K562 (cell line): ENCODE measurements at regions not wholly inside any gene's neighbourhood (a gene's known extent, or its start where the extent isn't known, plus 50 kb on each side); places are given as distances from the start of the nearest gene placed in this dataset.

Source experiments
- ATAC-seq: fragments of 200-7000 bp; cut with Tn5 transposase; 3 replicates; pipeline ENCODE4 v1.9.1; 2020; ENCODE audit warnings: moderate library complexity
- BruUV-seq: library from RNA; stranded (reverse); fragments of 400-500 nt; replicated peaks from 2 replicates; lab custom pipeline; 2021; lab: Mats Ljungman, UMichigan
- CTCF ChIA-PET: fragments of 300-600 bp; formaldehyde crosslinking; extraction: SDS; loops from one replicate; lab custom pipeline; 2021; ENCODE audit warnings: low intra/inter-chr PET ratio; lab: Yijun Ruan, JAX
- POLR2A ChIA-PET: fragments of 300-600, 350-650 bp; sonication (Branson Sonifier 250); formaldehyde crosslinking; extraction: SDS; loops from one replicate; lab custom pipeline; 2021; ENCODE audit warnings: antibody characterized with exemption, inconsistent platforms; lab: Yijun Ruan, JAX
- DNase-seq, 4 experiments: peaks; one replicate each; pipeline versions ENCODE4 v3.0.0 to v3.0.0-alpha.2; 2011 to 2018; ENCODE audit warnings: low spot score in 3 of 4, mixed read lengths in 3 of 4; ENCODE audit errors: extremely low read depth in 1 of 4
- FAIRE-seq: peaks from 2 replicates; lab custom pipeline; 2011; peaks lifted over from hg19 to GRCh38; lab: Jason Lieb, UNC
- H2AFZ ChIP-seq: 2 replicates; pipeline ENCODE4 v1.6.0; 2011; ENCODE audit warnings: low read depth, low read length, control low read depth, inconsistent platforms
- H3K27ac ChIP-seq: fragments of 200-600 bp; 3 replicates; pipeline ENCODE4 v1.8.0; 2011; ENCODE audit warnings: low read depth, mild to moderate bottlenecking, control low read depth, inconsistent platforms, low read length, moderate library complexity, mixed read lengths; ENCODE audit errors: extremely low read depth
- H3K27me3 ChIP-seq, 2 experiments: fragments of 300-600 bp in 1 of 2; 2 replicates in 1 of 2; 3 replicates in 1 of 2; pipeline versions ENCODE4 v1.6.0 to v1.8.0; 2011; ENCODE audit warnings: inconsistent platforms in 2 of 2, low read length in 2 of 2, mild to moderate bottlenecking in 1 of 2, mixed read lengths in 1 of 2, moderate library complexity in 1 of 2; ENCODE audit not compliant: control insufficient read depth in 2 of 2, insufficient read depth in 2 of 2
- H3K36me3 ChIP-seq: fragments of 300-600 bp; 3 replicates; pipeline ENCODE4 v1.8.0; 2011; ENCODE audit warnings: mild to moderate bottlenecking, low read length, inconsistent platforms; ENCODE audit not compliant: control insufficient read depth, insufficient read depth
- H3K4me1 ChIP-seq, 2 experiments: fragments of 200-600 bp in 1 of 2; replicated peaks in 1 of 2; 2 replicates in 1 of 2; 3 replicates in 1 of 2; pipeline versions ENCODE4 v1.5.1 to v1.8.0; 2011; ENCODE audit warnings: inconsistent platforms in 2 of 2, low read length in 2 of 2, mild to moderate bottlenecking in 1 of 2, mixed read lengths in 1 of 2, moderate library complexity in 1 of 2; ENCODE audit not compliant: control insufficient read depth in 2 of 2, insufficient read depth in 2 of 2
- H3K4me2 ChIP-seq: 2 replicates; pipeline ENCODE4 v1.6.1; 2011; ENCODE audit warnings: low read length, control low read depth, inconsistent platforms, mixed read lengths; ENCODE audit not compliant: insufficient read depth
- H3K4me3 ChIP-seq: fragments of 200-600 bp; sonication (generic), shearing (Covaris generic); 2 replicates; pipeline ENCODE4 v1.5.1; 2016; ENCODE audit warnings: control low read depth, inconsistent platforms
- H3K79me2 ChIP-seq: fragments of 200-600 bp; 3 replicates; pipeline ENCODE4 v1.8.0; 2011; ENCODE audit warnings: low read length, inconsistent platforms; ENCODE audit not compliant: control insufficient read depth, insufficient read depth
- H3K9ac ChIP-seq, 2 experiments: 2 replicates each; pipeline versions ENCODE4 v1.6.0 to v1.6.1; 2011; ENCODE audit warnings: low read depth in 2 of 2, low read length in 2 of 2, control low read depth in 1 of 2, inconsistent platforms in 1 of 2, mild to moderate bottlenecking in 1 of 2, mixed read lengths in 1 of 2; ENCODE audit not compliant: insufficient read depth in 1 of 2
- H3K9me1 ChIP-seq: one replicate; pipeline ENCODE4 v1.6.0; 2011; ENCODE audit warnings: inconsistent platforms, mild to moderate bottlenecking, low read length, moderate library complexity; ENCODE audit not compliant: control insufficient read depth, insufficient read depth
- H3K9me3 ChIP-seq: replicated peaks from 2 replicates; pipeline ENCODE4 v1.5.1; 2011; ENCODE audit warnings: low read depth, low read length, inconsistent platforms; ENCODE audit not compliant: control insufficient read depth, insufficient read depth
- H4K20me1 ChIP-seq: replicated peaks from 2 replicates; pipeline ENCODE4 v1.6.1; 2011; ENCODE audit warnings: low read length, inconsistent platforms, mixed read lengths; ENCODE audit not compliant: control insufficient read depth, insufficient read depth
- BCOR ChIP-seq: fragments of 450-650 bp; IDR thresholded peaks from 2 replicates; pipeline ENCODE4 v1.6.1; 2016
- DDX20 ChIP-seq: fragments of 450-650 bp; IDR thresholded peaks from 2 replicates; pipeline ENCODE4 v1.6.1; 2016; ENCODE audit warnings: missing genetic modification characterization, low read depth, mild to moderate bottlenecking, missing compliant biosample characterization, moderate library complexity
- KLF16 ChIP-seq: IDR thresholded peaks from 2 replicates; pipeline ENCODE4 v1.6.1; 2016; ENCODE audit warnings: antibody characterized with exemption
- SETDB1 ChIP-seq: IDR thresholded peaks from one replicate; pipeline ENCODE4 v1.6.1; 2012; ENCODE audit warnings: low read length, control low read depth, inconsistent platforms
- ZBTB17 ChIP-seq: fragments of 450-650 bp; formaldehyde crosslinking; IDR thresholded peaks from 2 replicates; pipeline ENCODE4 v1.4.0; 2020; ENCODE audit warnings: mild to moderate bottlenecking
- ZBTB43 ChIP-seq: sonication (generic); formaldehyde crosslinking; IDR thresholded peaks from 2 replicates; pipeline ENCODE4 v1.8.0; 2023; ENCODE audit warnings: mild to moderate bottlenecking, missing genetic modification reagents
- ZBTB8A ChIP-seq: fragments of 450-650 bp; IDR thresholded peaks from 2 replicates; pipeline ENCODE4 v1.6.1; 2018; ENCODE audit warnings: mild to moderate bottlenecking, moderate library complexity; ENCODE audit not compliant: partially characterized antibody
- ZNF407 ChIP-seq: fragments of 450-650 bp; IDR thresholded peaks from 2 replicates; pipeline ENCODE4 v1.6.1; 2016; ENCODE audit warnings: low read depth
- in situ Hi-C: fragments of 300-500 bp; cut with MboI; formaldehyde crosslinking; loops from 4 replicates; pipeline ENCODE4 v1.15.0; 2018; ENCODE audit warnings: inconsistent platforms, mixed read lengths
- intact Hi-C: fragments of 100-400 bp; cut with micrococcal nuclease; formaldehyde crosslinking; loops from 2 replicates; pipeline ENCODE4 v1.14.2; 2022
- TF ChIP-seq, protein P1 (sequence below): fragments of 250-450 bp; sonication (Bioruptor Pico); IDR thresholded peaks from 2 replicates; pipeline ENCODE4 v1.5.0; 2021
- TF ChIP-seq, protein P2 (sequence below): fragments of 450-650 bp; formaldehyde crosslinking; IDR thresholded peaks from 2 replicates; pipeline ENCODE4 v1.4.0; 2020; ENCODE audit warnings: mild to moderate bottlenecking

- Histone ChIP-seq H3K9me1 (no peaks in the 10 kb centered on the region), H4K20me1 (no peaks in the 10 kb centered on the region), H3K27ac (no peak overlapping the region), H3K27me3 (no peaks in the 10 kb centered on the region), H2AFZ (no peak overlapping the region), H3K4me3 (no peak overlapping the region), H3K9me3 (no peaks in the 10 kb centered on the region), H3K36me3 (no peaks in the 10 kb centered on the region), H3K9ac (no peak overlapping the region), H3K79me2 (no peaks in the 10 kb centered on the region), H3K4me1 (no peaks in the 10 kb centered on the region), H3K4me2 (no peak overlapping the region)
- FAIRE-seq (no peak), DNase-seq (no peak), ATAC-seq (no peak)
- no TSS peak for BruUV-seq
- intact Hi-C loops (no loop called here), in situ Hi-C loops (no loop called here)
- CTCF ChIA-PET = no interaction called here
- POLR2A ChIA-PET = no interaction called here
- no peak for TF ChIP-seq BCOR
- TF ChIP-seq ZBTB43 (CRISPR knock-in tag) = no peak
- TF ChIP-seq ZBTB8A = no peak
- no peak for TF ChIP-seq KLF16
- TF ChIP-seq, protein P1, sequence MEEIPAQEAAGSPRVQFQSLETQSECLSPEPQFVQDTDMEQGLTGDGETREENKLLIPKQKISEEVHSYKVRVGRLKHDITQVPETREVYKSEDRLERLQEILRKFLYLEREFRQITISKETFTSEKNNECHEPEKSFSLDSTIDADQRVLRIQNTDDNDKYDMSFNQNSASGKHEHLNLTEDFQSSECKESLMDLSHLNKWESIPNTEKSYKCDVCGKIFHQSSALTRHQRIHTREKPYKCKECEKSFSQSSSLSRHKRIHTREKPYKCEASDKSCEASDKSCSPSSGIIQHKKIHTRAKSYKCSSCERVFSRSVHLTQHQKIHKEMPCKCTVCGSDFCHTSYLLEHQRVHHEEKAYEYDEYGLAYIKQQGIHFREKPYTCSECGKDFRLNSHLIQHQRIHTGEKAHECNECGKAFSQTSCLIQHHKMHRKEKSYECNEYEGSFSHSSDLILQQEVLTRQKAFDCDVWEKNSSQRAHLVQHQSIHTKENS (CRISPR knock-in tag) = no peak
- TF ChIP-seq DDX20 (tag) = no peak
- TF ChIP-seq, protein P2, sequence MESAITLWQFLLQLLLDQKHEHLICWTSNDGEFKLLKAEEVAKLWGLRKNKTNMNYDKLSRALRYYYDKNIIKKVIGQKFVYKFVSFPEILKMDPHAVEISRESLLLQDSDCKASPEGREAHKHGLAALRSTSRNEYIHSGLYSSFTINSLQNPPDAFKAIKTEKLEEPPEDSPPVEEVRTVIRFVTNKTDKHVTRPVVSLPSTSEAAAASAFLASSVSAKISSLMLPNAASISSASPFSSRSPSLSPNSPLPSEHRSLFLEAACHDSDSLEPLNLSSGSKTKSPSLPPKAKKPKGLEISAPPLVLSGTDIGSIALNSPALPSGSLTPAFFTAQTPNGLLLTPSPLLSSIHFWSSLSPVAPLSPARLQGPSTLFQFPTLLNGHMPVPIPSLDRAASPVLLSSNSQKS (CRISPR knock-in tag) = no peak
- no peak for TF ChIP-seq SETDB1
- TF ChIP-seq ZNF407 = no peak
- TF ChIP-seq ZBTB17 (CRISPR knock-in tag) = no peak
Measured at GRCh38 chr5:103923616-103924168, 361.1 kb upstream of the NUDT12 start.
